GM21528 (cell line): ENCODE measurements at regions not wholly inside any gene's neighbourhood (a gene's known extent, or its start where the extent isn't known, plus 50 kb on each side); places are given as distances from the start of the nearest gene placed in this dataset.

Experiments
- ATAC-seq: cut with Tn5 transposase; IDR thresholded peaks from one replicate; pipeline ENCODE4 v1.9.1; 2021; ENCODE audit warnings: mild to moderate bottlenecking, moderate library complexity; ENCODE audit not compliant: unreplicated experiment, low FRiP score

DNA sequence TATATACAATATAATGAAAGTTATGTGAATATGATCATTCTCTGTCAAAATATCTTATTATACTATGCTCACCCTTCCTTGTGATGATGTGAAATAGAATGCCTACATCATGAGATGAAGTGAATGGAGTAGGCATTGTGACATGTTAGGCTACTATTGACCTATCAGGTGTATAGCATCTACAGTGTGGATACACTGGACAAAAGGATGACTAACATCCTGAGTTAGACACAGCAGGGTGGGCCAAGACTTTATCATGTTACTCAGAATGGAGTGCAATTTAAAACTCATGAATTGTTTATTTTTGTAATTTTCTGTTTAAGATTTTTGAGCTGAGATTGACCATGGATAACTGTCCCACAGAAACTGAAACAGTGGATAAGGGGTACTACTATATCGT is 53.4 kb upstream of the NAV3 start:
- no peak for ATAC-seq

DNA sequence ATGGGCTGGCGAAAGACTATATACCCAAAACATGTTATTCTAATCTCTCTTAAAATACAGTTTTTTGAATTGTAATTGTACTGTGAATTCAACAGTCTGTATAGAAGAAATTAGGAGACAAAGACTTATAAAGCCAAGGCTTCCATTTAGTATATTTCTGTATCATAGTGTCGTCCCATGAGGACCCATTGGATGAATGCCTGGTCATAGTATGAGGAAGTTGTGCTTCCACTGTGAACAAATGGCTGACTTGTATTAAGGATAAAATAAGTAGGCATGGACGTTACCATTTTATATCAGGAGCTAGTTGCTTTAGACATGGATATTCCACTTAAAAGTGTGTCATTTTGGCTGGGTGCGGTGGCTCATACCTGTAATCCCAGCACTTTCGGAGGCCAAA is 55.9 kb upstream of the NAV3 start:
- no peak for ATAC-seq

- ATAC-seq, result no peak
Observed at GRCh38 chr12:77772676-77773298, 57.9 kb upstream of the NAV3 start.

- no peak for ATAC-seq
Observed at GRCh38 chr12:77768558-77768957, 62.1 kb upstream of the NAV3 start.

GRCh38 chr12:77767756-77768343 is 62.8 kb upstream of the NAV3 start:
- no peak for ATAC-seq

- ATAC-seq, result no peak
Observed at GRCh38 chr12:77767335-77767734, 63.4 kb upstream of the NAV3 start.

- no peak for ATAC-seq
Observed at GRCh38 chr12:77766224-77766623, 64.5 kb upstream of the NAV3 start.

GRCh38 chr12:77761286-77761685 is 69.4 kb upstream of the NAV3 start:
- no peak for ATAC-seq

- no peak for ATAC-seq
Observed at GRCh38 chr12:77760271-77761025, 70.2 kb upstream of the NAV3 start.

GRCh38 chr12:77754086-77754485 is 76.6 kb upstream of the NAV3 start:
- ATAC-seq, result no peak

DNA sequence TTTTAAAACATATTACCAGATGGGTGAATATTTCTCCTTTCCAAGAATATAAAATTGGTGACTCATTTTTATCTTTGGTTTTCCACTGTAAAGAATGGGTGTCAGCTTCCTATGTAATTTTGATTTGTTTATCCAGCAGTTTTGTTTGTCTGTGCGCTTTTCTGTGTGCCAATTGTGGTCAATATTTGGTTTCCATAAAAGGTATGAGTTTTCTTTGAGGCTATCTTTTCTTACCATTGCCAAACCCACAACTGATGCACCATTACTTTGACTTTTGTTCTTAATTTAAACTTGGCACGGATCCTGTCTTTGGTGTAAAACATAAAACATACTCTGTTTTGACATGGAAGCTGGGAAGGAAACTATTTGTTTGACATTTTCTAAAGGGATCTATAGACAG is 78.8 kb upstream of the NAV3 start:
- no peak for ATAC-seq

- ATAC-seq, result peak; percentile 100
Observed at GRCh38 chr12:77746096-77746495, 84.6 kb upstream of the NAV3 start.

DNA sequence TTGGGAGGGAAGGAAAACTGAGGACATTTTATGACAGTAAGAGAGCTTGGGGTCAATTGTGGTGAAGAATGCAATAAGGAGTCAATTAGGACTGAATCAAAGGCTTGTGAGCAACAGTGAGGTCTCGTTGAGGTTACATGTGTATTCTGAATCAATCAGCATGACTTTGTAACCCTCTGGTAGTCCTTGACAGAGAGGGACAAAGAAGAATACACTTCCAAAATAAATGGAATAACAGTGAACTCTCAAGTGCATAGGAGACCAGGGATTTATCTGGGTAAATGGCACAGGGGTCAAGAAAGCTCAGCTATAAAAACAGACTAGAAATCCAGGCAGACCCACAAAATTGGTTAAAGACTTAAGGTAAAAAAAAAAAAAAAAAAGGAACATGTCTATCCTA is 85.1 kb upstream of the NAV3 start:
- peak; percentile 7 for ATAC-seq

- no peak for ATAC-seq
Observed at GRCh38 chr12:77742631-77743030, 88.1 kb upstream of the NAV3 start.

DNA sequence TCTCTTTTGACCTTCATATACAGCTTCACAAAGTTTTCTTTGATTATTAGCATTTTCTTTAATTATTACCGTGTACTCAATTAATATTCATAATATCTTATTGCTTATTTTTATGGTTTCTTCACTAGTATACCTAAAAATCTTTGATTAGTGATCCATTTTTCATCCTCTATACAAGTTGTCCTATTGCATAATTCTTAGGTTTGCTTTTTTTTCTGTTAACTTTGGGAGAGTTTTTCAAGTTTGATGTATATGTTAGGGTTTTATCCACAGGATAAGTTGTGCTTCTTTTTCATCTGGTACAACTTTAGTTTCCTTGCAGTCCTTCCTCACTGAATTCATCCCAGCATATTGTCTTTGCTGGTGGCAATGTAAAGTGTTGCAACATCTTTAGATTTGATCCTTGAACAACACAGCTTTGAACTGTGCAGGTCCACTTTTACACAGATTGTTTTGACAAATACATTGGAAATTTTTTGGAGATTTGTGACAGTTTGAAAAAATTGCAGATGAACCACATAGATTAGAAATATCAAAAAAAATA is 88.6 kb upstream of the NAV3 start:
- no peak for ATAC-seq

DNA sequence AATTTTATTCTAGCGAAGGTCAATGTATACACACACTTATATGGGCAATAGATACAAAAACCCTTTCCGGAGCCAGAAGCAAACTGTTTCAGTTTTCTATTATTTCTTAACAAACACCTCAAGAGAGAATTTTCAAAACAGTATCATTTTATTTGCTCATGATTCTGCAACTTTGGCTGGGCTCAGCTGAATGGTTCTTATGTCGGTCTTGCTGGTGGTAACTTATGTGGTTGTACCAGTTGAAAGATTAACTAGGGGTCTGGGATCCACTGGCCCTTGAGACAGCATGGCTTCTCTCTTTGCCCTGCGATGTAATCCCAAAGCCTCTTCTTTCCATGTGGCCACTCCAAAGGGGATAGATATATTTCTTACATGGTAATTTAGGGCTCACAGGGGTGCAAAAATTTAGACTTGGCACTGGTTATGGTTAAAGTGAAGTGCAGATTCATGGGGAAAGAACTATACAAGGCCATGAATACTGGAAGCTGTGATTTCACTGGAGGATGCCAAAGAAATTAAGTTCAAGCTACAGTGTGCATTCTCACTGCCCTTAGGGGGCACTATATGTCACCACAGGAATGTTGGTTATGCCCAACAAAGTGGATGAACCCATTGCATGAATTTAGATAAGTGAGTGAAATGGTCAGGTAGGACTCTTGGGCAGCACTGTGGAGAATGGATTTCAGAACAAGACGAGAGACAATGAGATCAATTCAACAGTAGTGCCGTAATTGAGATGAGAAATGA is 94.3 kb upstream of the NAV3 start:
- no peak for ATAC-seq

DNA sequence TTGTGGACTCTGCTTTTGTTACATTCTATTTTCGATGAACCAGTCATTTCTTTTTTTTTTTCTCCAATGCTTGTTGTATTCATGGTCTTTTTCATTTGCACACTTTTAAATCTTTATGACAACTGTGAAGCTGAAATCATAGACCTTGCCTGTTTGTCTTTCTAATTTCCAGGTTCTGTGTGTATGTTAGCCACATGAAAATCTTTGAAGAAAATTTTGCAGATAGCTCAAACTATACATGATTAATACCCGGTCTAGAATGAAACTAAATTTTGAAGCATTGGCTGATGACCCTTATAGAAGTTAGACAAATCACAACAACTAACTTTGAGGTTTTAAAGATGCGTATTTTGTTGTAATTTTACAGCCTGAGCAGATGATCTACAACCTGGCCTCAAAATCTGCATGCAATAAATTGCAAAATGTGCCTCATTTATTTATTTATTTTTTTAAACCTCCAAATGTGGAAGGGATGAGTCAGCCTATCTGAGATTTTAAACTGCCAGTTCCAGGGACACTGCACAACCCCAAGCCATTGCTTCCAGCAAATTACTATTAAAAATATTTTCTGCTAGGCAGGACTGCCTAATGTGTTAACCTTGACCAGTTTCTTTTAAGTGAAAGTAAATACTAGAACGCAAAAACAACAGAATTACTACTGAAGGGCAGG is 96.3 kb upstream of the NAV3 start:
- no peak for ATAC-seq

DNA sequence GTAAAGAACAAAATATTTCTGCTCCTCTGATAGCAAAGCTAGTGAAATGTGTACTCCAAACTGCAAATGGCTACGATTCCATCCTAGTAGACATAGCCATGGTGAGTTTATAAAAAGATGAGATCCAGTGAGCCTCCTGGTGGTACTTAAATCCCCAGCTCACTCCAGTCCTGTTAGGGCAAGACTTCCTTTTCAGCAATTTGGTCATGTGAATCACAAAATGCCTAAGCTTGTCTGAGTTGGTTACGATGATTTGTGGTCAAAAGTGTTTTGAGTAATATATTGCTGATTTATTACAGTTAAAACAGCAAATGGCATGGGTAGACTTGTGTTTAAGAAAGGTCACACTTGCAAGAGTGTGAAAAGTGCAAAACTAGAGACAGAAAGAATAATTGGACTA is 102.7 kb upstream of the NAV3 start:
- ATAC-seq, result no peak

- ATAC-seq, result no peak
Observed at GRCh38 chr12:77727442-77728001, 103.2 kb upstream of the NAV3 start.

GRCh38 chr12:77725611-77726010 is 105.1 kb upstream of the NAV3 start:
- ATAC-seq, result no peak
